ENCODE measurements at regions not wholly inside any gene's neighbourhood (a gene's known extent, or its start where the extent isn't known, plus 50 kb on each side); places are given as distances from the start of the nearest gene placed in this dataset.

GRCh38 chr9:16131264-16131663 is 578.4 kb downstream of the CCDC171 start:
- no peak for TF ChIP-seq ZFX (IDR thresholded peaks at IDR 0.05; ENCODE audit: borderline replicate concordance)
- no peak for TF ChIP-seq CTCF (IDR thresholded peaks at IDR 0.05)
- no peak overlapping the region for H3K27ac ChIP-seq

GRCh38 chr9:16132513-16132912 is 579.7 kb downstream of the CCDC171 start:
- no peak for TF ChIP-seq ZFX (IDR thresholded peaks at IDR 0.05; ENCODE audit: borderline replicate concordance)
- no peak for TF ChIP-seq CTCF (IDR thresholded peaks at IDR 0.05)
- no peak overlapping the region for H3K27ac ChIP-seq

- TF ChIP-seq ZFX (IDR thresholded peaks at IDR 0.05; ENCODE audit: borderline replicate concordance) (no peak), CTCF (IDR thresholded peaks at IDR 0.05) (no peak)
- H3K27ac ChIP-seq: no peak overlapping the region
Measured at GRCh38 chr9:16133032-16133431, 580.2 kb downstream of the CCDC171 start.

- no peak for TF ChIP-seq ZFX (IDR thresholded peaks at IDR 0.05; ENCODE audit: borderline replicate concordance)
- peak; percentile 90 for TF ChIP-seq CTCF (IDR thresholded peaks at IDR 0.05)
Measured at GRCh38 chr9:16133556-16134227, 580.8 kb downstream of the CCDC171 start.

GRCh38 chr9:16134351-16134750 is 581.5 kb downstream of the CCDC171 start:
- TF ChIP-seq CTCF (IDR thresholded peaks at IDR 0.05) (no peak), ZFX (IDR thresholded peaks at IDR 0.05; ENCODE audit: borderline replicate concordance) (no peak)
- no peak overlapping the region for H3K27ac ChIP-seq

More at GRCh38 chr9:16133556-16134227, 580.8 kb downstream of the CCDC171 start:
- H3K27ac ChIP-seq: no peak overlapping the region

- H3K27ac ChIP-seq: no peak overlapping the region
- TF ChIP-seq ZFX (IDR thresholded peaks at IDR 0.05; ENCODE audit: borderline replicate concordance) (no peak), CTCF (IDR thresholded peaks at IDR 0.05) (no peak)
Measured at GRCh38 chr9:16135968-16136367, 583.1 kb downstream of the CCDC171 start.

GRCh38 chr9:16136451-16136850 is 583.6 kb downstream of the CCDC171 start:
- H3K27ac ChIP-seq: no peak overlapping the region

More at GRCh38 chr9:16136451-16136850, 583.6 kb downstream of the CCDC171 start:
- TF ChIP-seq CTCF (IDR thresholded peaks at IDR 0.05) (no peak), ZFX (IDR thresholded peaks at IDR 0.05; ENCODE audit: borderline replicate concordance) (no peak)

Data from 22Rv1 (cell line).